Endothelial cell (in vitro differentiated cells): ENCODE measurements at regions not wholly inside any gene's neighbourhood (a gene's known extent, or its start where the extent isn't known, plus 50 kb on each side); places are given as distances from the start of the nearest gene placed in this dataset.

Experiments
- DNase-seq: peaks from one replicate; pipeline ENCODE4 v3.0.0; 2021; ENCODE audit warnings: low spot score
- H3K27ac Mint-ChIP-seq: one replicate; pipeline ENCODE4 v1.8.0; 2021; ENCODE audit warnings: mixed read lengths, inconsistent platforms; ENCODE audit not compliant: unreplicated experiment
- H3K27me3 Mint-ChIP-seq: one replicate; pipeline ENCODE4 v1.8.0; 2021; ENCODE audit warnings: mild to moderate bottlenecking, moderate library complexity, mixed read lengths, inconsistent platforms; ENCODE audit not compliant: unreplicated experiment
- H3K36me3 Mint-ChIP-seq: one replicate; pipeline ENCODE4 v1.8.0; 2021; ENCODE audit warnings: mild to moderate bottlenecking, low read depth, mixed read lengths, inconsistent platforms; ENCODE audit not compliant: unreplicated experiment
- H3K4me1 Mint-ChIP-seq: one replicate; pipeline ENCODE4 v1.8.0; 2021; ENCODE audit warnings: mild to moderate bottlenecking, mixed read lengths, inconsistent platforms; ENCODE audit not compliant: unreplicated experiment
- H3K4me3 Mint-ChIP-seq: one replicate; pipeline ENCODE4 v1.8.0; 2021; ENCODE audit warnings: mild to moderate bottlenecking, mixed read lengths, inconsistent platforms; ENCODE audit not compliant: unreplicated experiment
- H3K9me3 Mint-ChIP-seq: one replicate; pipeline ENCODE4 v1.8.0; 2021; ENCODE audit warnings: mixed read lengths, inconsistent platforms; ENCODE audit not compliant: unreplicated experiment
- CTCF ChIP-seq: fragments of 200-600 bp; sonication (generic); IDR thresholded peaks from one replicate; pipeline ENCODE4 v1.5.0; 2021; ENCODE audit warnings: antibody characterized with exemption; ENCODE audit not compliant: unreplicated experiment

- H3K36me3 Mint-ChIP-seq: no peaks in the 10 kb centered on the region
- H3K4me3 Mint-ChIP-seq: no peak overlapping the region
- no peak for TF ChIP-seq CTCF
- no peak overlapping the region for H3K27ac Mint-ChIP-seq
- DNase-seq: no peak
- no peaks in the 10 kb centered on the region for H3K9me3 Mint-ChIP-seq
- peaks cover 3% of the 10 kb centered on the region for H3K27me3 Mint-ChIP-seq
- H3K4me1 Mint-ChIP-seq: peaks cover 42% of the 10 kb centered on the region
Observed at GRCh38 chr10:129029851-129030602, 437.0 kb upstream of the MGMT start.

- H3K4me3 Mint-ChIP-seq: no peak overlapping the region
- H3K27me3 Mint-ChIP-seq: peaks cover 3% of the 10 kb centered on the region
- no peak for DNase-seq
- peaks cover 45% of the 10 kb centered on the region for H3K4me1 Mint-ChIP-seq
- no peak for TF ChIP-seq CTCF
- no peak overlapping the region for H3K27ac Mint-ChIP-seq
- H3K9me3 Mint-ChIP-seq: no peaks in the 10 kb centered on the region
- no peaks in the 10 kb centered on the region for H3K36me3 Mint-ChIP-seq
Observed at GRCh38 chr10:129030603-129030895, 436.5 kb upstream of the MGMT start.

- no peak overlapping the region for H3K27ac Mint-ChIP-seq
- DNase-seq: peak; percentile 88
- peaks cover 3% of the 10 kb centered on the region for H3K27me3 Mint-ChIP-seq
- peaks cover 48% of the 10 kb centered on the region for H3K4me1 Mint-ChIP-seq
- no peaks in the 10 kb centered on the region for H3K36me3 Mint-ChIP-seq
- H3K9me3 Mint-ChIP-seq: no peaks in the 10 kb centered on the region
- H3K4me3 Mint-ChIP-seq: no peak overlapping the region
- TF ChIP-seq CTCF: peak; percentile 75
Observed at GRCh38 chr10:129030996-129031843, 435.8 kb upstream of the MGMT start.

- TF ChIP-seq CTCF: no peak
- H3K4me3 Mint-ChIP-seq: no peak overlapping the region
- H3K27ac Mint-ChIP-seq: no peak overlapping the region
- H3K36me3 Mint-ChIP-seq: no peaks in the 10 kb centered on the region
- H3K4me1 Mint-ChIP-seq: peaks cover 51% of the 10 kb centered on the region
- no peaks in the 10 kb centered on the region for H3K9me3 Mint-ChIP-seq
- peaks cover 2% of the 10 kb centered on the region for H3K27me3 Mint-ChIP-seq
- DNase-seq: no peak
Observed at GRCh38 chr10:129031844-129032150, 435.2 kb upstream of the MGMT start.
